COLO668 (cell line): ENCODE measurements at regions not wholly inside any gene's neighbourhood (a gene's known extent, or its start where the extent isn't known, plus 50 kb on each side); places are given as distances from the start of the nearest gene placed in this dataset.

Experiments used
- DNase-seq: peaks from one replicate; lab custom pipeline; 2025; ENCODE audit not compliant: unreplicated experiment; lab: John Stamatoyannopoulos, UW

DNA sequence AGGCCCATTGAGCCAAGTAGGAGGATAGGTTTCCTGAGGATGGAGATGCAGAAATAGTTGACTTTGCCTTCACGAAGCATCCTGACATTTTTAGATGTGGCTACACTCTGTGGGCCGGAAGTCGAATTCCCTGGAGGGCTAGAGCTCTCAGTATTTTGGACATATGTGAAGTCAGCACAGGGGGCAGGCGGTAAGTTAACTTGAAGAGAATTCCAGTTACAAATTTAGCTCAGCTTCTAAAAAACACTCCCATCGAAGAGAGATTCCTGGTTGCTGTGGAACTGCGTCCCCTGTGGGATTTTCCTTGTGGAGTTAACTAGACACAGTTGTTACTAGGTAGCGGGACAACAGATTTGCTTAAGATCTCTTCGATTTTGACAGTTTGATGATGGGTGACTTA is 161.9 kb upstream of the RGMA start:
- no peak for DNase-seq

DNA sequence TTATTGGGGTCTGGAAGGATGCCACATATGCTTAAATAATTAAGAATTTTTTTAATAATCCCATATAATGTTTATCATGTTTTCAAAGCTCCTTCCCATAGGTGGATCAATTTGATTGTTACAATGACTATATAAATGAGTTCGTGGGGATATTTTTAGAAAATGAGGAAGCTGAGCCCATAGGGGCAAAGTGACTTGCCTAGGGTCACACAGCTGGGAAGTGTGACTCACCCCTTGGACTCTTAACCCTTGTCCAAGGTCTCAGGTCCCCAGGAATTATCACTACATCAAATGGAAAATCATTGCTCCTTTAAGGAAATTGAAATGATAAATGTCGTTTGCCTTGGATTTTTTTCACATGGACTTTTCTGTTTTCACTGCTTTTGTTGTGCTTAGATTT is 161.2 kb upstream of the RGMA start:
- DNase-seq = no peak

DNA sequence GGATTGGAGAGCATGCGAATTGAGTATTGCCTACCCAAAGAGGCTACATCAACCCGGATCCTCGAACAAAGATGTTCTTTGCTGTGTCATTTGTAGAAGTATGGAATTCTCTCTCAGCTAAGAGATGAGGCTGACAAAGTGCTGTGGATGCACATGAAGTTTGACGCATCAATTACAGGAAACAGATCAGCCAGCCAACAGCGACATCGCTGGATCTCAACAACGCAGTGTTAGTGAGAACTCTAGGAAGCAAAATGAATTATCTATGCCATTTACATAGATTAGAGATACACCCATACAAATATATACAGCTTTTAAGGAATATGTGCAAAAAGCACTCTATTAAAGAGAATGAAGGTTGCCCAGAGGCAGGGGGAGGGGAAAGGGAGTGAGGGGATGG is 160.6 kb upstream of the RGMA start:
- no peak for DNase-seq

DNA sequence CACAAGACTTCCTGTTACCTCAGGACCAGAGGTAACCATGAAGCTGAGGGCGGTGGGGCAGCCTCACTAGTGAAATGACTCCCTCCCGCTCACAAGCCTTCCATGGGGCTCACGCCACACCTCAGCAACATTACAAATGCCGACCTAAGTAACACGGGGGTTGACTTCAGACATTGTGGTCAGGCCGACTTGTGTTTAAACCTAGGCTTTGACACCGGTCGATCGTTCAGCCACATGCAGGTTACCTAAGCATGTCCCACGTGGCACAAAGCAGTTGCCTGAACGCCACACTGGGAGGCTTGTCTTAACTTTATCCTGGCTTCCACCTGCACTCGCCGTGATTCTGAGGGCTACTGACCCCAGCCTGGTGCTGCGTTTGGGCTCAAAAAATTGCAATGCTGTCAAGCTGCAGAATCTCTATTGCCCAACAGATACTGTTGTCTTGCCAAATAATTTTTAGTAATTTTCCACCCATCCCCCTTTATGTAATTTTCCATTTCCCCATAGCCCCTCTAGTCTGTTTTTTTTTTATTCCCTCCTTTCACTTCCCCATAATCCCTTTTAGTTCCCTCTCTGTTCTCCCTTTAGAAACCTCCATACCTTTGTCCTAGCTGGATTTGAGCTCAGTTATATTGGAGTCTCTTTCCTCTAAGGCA is 158.6 kb upstream of the RGMA start:
- no peak for DNase-seq

DNA sequence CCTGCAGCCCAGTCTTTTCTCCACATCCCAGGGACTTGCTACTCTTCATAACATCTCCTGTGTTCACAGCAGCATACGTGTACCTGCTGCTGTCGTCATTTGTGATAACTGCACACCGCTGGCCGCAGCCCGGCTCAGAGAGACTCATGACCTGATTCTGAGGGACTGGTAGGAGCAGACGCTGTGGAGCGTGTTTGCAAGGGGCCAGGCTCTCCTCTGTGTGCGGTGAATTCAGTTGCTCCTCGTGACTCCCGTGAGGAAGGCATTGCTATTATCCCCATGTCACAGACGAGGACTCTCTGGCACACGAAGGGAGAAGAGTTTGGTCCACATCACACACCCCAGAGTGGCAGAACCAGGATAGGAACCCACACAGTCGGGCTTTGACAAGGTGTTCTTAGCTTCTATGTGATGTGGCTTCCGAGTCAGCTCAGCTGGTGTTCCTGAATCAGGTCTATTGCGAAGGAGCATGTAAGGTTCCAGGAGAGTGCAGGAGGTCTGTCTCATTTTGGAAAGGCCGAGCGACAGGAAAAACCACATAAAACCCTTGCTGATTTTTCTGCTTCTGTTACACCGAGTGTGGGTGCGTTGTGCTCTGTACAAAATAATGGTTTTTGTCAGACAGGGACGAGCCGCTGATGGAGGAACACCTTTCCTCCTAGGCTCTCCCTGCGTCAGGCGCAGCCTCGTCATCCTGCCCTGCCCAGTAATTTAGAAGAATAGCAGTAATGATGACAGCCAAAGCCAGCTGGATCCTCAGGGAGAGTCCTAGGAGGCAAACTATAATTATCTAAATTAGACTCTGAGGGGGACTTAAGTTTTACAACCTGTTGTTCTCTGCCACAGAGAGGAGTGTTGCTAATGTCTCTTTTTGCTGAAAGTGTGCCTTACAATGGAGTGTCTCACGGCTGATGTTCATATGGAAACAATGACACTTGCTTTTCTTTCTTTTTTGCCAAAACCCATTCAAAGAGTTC is 157.5 kb upstream of the RGMA start:
- DNase-seq = no peak

DNA sequence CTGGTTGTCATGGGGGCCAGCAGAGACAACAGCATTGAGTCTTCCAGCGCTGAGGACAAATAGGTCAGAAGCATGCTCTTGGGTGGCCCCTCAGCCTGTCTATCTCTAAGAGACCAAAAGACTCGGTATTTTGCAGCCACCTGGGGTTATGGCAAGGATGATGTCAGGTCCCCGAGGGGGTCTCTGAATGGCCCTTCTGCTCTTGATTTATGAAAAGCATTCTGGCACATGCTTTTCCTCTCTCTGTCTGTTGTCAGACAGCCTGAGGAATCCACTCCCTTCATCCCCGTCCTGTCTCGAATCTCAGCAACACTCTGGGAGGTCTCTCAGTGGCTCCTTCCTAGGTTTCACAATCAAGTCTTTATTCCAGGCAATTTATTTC is 156.6 kb upstream of the RGMA start:
- no peak for DNase-seq

DNA sequence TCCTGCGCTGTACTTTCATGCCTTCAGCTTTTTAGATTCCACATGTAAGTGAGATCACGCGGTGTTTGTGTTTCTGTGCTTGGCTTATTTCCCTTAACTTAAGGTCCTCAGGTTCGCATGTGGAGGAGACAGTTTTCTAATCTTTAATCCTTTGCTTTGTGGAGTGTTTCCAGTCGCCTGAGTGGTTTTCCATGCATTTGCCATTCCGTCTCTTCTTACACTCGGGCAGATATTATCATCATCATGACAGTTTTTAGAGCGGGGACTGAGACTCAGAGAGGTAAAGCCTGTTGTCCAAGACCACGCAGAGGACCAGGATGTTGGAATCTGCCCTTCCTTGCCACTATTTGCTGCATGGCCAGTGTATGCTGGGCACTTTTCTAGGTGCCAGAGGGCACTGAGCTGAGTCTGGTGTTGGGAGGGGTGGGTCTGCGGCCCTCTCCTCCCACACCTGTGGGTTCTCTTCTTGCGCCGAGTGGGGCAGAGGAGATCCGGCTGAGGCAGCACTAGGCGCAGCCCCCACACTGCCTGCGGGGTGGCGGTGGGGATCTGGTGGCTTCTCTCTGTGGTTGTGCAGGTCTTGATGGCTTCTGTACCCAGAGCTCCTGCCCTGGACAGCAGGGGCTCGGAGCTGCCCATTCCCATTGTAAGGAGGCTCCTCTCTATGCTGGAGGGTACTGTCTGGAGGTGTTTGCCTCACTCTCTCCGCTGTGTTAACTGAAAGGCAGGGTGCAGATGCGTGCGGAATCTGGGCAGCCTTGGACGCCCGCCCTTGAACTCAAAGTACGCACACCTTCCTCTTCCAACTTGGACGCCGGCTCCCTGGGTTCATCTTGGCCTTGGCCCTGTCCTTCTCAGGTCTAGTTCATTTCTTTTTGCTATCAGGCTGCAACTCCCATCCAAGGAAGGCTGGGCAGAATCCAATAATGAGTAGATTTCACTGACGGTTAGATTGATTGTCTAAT is 156.0 kb upstream of the RGMA start:
- no peak for DNase-seq

DNA sequence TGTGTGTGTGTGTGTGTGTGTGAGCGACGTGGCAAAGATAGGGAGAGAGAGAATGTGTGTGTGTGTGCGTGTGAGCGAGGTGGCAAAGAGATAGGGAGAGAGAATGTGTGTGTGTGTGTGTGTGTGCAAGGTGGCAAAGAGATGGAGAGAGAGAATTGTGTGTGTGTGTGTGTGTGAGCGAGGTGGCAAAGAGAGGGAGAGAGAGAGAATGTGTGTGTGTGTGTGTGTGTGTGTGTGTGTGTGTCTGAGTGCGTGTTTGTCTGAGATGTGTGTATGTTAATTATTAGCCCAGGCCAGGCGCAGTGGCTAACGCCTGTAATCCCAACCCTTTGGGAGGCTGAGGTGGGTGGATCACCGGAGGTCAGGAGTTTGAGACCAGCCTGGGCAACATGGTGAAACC is 154.6 kb upstream of the RGMA start:
- no peak for DNase-seq

DNA sequence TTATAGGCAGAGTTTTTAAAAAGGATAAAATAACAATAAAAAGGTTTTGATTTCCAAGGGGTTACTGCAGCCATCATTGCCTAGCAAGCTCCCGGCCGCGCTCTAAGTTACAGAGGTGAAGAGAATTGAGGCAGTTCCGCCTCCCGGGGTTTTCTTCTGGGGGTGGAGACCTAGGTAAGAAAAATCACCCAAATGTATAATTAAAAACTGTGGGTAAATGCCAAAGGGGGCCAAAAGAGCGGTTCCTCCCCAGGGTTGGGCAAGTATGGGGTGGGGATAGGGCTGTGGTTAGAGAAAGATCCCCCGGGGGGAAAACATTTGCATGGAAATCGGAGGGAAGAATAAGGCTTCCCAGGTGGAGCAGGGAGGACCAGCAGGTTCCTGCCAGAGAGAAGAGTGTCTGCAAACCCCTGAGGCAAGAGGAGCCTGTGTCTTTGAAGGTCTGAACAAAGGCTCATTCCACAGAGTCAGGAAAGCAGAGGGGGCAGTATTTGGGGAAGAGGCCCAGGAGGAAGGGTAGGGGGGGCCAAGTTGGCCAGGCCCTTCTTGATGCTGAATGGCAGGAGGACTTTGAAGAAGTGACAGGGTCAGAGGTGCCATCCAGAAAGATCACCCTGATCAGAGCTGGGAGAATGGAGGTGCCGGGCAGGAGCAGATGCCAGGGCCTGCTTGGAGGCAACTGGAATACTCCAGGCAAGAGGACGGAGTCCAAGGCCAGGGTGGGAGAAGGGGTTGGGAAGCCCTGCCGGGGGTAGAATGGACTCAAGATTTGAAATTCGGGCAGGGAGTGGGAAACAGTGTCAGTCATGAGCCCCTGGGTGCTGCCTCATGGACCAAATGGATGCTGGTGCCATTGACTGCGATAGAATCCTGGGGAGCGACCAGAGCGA is 152.9 kb upstream of the RGMA start:
- no peak for DNase-seq

DNA sequence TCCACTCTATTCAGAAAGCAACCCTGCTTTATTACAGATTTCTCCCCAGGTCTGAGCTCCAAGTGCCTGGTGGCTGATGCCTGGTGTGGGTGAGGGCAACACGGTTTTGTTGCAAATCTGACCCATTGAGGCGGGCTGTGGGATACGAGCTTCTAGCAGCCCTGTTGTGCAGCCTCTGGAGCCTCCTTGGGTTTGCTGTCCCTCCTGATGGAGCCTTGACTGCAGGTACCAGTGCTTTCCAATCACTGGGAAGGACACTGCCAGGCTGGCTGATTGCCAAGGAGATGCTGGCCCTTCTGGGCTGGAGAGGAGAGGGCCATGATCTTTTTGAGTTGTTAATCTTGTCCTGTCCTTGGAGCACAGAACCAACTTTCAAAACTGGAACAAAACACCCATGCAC is 151.0 kb upstream of the RGMA start:
- no peak for DNase-seq

DNA sequence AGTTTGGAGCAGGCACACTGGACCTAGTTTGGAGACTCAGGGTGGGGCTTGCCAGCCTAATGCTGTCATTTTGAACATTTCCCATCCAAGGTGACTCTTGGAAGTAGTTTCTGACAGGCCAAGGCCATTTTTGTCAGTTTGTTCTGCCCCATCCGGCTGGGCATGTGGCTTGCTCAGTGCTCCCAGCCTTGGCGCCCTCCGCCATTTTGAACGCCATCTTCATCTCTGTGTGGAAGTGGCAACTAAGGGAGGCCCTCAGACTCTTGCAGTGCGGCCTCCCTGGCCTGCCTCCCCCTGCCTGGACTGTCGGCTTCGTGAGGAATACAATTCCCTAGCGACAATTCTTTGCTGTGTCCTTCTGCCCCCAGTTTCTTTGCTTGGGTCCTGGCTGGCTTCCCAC is 150.6 kb upstream of the RGMA start:
- no peak for DNase-seq

DNA sequence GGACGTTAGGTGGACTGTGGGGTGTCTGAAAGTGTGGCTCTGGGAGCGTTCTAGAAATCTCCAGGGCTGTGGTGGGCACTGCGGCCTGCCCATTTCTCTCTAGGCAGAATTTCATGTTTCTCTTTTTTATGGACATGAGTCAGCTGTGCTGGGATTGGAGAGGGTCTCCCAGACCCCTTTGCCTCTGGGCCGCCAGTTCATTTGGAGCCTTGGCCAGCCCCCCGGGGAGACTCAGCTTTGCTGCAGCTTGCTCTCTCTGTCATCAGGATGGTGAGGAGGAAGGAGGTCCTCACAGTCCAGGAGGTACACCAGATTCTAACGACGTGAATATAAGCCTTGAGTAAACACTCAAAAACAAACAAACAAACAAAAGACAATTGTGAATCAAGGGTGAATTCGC is 149.6 kb upstream of the RGMA start:
- no peak for DNase-seq

DNA sequence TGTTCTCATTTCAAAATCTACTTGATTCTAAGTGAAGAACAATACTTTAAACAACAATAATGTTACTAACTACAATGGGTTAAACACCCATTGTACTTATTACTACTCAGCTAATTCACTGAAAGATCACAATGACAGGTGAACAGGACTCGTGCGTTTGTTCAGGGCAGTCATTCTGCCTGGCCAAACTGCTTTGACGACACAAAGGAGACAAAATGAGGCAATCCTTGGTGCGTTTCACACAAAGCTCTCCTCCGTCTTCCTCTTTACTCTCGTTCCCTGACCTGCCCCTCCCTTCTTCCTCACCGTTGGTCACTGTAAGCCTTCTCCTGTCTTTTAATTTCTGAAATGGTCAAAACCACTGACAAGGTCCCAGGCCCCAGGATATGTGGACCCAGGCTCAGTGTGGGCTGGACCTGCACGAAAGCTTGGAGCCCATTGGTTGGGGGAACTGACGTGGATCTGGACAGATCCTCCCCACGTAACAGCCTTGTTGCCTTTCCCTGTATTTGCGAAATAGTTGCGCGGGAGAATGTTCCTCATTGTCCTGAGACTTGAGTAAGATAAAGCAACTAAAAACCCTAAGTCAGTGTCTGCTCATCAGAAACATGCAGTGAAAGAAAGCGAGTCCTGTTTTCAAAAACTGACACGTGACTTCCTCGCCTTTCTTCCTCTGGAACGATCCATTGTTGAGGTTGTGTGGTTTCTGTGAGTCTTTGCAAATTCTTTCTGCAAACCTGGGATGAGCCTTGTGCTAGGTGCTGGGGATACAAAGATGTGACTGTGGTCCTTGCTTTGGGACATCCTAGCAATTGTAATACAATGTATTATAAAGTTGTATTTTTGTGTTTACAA is 147.1 kb upstream of the RGMA start:
- DNase-seq = no peak

DNA sequence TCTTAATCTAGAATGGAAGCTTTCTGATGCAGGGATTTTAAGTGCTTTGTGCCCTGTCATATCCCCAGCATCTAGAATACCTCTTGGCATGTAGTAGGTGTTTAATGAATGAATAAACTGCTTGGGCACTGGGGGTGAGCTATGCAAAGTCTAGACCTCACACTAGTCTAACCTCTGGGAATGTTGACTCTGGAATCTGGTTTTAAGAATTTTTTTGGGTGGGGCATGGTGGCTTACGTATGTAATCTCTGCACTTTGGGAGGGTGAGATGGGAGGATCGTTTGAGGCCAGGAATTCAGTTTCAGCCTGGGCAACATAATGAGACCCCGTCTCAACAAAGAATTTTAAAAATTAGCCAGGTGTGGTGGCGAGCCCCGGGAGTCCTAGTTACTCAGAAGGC is 146.3 kb upstream of the RGMA start:
- no peak for DNase-seq

DNA sequence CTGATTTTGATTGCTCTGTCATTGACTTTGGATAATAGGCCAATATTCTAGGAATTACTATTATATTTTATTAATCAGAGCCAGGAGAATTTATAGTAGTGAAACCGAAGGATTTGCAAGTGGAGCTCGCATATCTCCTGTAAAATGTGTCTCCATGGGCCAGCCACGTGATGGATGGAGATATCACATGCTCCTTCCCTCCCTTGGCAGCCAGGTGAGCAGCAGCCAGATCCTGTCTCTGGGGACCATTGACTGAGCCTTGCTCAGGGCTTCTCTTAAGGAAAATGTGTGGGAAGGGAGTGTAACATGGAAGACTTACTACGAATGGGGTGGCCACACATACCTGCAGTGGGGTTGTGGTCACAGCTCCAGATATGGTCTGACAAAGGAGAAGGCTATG is 144.7 kb upstream of the RGMA start:
- DNase-seq = no peak

DNA sequence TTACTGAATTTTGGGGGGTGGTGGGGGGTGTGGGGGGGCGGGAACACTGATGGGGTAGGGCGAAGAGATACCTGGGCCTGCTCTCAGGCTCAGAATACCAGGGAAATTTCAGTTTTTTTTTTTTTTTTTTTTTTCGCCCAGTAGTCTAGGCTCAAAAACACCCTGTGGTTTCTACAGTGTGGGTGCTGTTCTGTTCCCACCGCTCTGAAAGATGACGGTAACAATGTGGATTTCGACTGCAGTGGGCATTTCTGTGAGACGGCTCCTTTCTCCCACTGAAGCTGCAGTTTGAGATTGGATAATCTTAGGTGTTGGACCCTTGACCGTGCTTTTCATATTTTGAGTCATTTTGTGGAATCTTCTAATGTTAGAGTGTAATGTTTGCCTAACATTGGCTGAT is 143.8 kb upstream of the RGMA start:
- no peak for DNase-seq

DNA sequence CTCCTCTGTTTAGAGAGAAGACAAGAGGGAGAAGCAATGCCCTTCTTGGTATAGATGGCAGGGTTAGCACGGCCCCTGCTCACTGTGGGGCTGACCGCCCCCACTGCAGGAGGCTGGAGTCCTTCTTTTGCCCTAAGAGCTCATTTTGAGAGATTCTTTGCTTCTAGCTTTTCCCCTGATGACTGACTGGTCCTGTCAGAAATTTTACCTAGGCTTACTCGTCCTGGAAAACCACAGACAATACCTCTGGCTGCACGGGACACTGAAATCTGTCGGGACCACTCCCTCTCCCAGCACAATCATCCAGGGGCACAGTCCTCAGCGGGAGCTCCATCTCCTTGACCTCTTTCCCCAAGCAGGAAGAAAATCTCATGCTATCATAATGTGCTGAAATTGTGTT is 143.0 kb upstream of the RGMA start:
- no peak for DNase-seq

DNA sequence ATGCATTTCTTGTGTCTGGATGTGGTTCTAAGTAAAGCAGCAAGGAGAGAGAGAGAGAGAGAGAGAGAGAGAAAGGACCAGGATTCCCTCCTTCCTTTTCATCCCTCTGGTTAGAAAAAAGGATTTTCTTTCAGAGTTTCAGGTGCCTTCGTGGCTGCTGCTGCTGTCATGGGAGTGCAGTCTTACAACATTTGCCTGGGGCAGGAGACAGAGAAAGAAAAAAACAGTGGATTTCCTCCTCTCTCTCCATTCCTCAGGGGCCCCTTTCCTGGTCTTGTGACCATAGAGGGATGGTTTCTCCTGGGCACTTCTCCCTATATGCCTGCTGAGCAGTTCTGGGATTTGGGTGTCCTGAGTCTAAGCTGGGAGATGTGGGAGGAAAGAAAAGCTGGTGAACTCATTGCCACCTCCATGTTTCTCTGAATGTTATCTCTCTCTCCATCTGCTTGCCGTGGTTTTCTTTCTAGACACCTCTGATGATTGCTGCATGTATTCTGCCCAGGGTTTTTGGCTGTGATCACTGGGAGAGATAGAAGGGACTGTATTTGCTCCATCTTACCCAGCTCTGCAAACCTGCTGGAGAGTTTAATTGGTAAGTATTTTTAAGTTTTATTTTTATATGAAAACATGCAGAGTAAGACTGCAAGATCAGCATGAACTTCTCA is 142.4 kb upstream of the RGMA start:
- no peak for DNase-seq

DNA sequence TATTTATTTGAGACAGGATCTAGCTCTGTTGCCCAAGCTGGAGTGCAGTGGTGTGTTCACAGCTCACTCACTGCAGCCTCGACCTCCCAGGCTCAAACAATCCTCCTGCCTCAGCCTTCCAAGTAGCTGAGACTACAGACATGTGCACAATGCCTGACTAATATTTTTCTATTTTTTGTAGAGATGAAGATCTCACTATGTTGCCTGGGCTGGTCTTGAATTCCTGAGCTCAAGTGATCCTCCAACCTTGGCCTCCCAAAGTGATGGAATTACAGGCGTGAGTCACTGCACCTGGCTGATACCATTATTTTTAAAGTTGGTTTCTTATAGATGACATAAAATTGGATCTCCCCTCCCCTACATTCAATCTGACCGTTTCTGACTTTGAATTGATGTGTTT is 139.5 kb upstream of the RGMA start:
- DNase-seq = no peak
